HepG2 (cell line): ENCODE measurements at regions not wholly inside any gene's neighbourhood (a gene's known extent, or its start where the extent isn't known, plus 50 kb on each side); places are given as distances from the start of the nearest gene placed in this dataset.

Source experiments
- HDAC2 ChIP-seq: sonication (generic); formaldehyde crosslinking; IDR thresholded peaks from 2 replicates; pipeline ENCODE4 v1.4.0; 2020; ENCODE audit warnings: missing genetic modification reagents
- IRF1 ChIP-seq: sonication (generic); formaldehyde crosslinking; IDR thresholded peaks from 2 replicates; pipeline ENCODE4 v1.4.0; 2020; ENCODE audit warnings: low read depth, mild to moderate bottlenecking, missing genetic modification reagents
- MZF1 ChIP-seq: sonication (generic); formaldehyde crosslinking; IDR thresholded peaks from 2 replicates; pipeline ENCODE4 v1.8.1; 2023; ENCODE audit warnings: mild to moderate bottlenecking, missing genetic modification reagents, borderline replicate concordance
- YY1 ChIP-seq: IDR thresholded peaks from 2 replicates; pipeline ENCODE4 v1.6.1; 2011; ENCODE audit warnings: low read length, low read depth, moderate library complexity, mild to moderate bottlenecking; ENCODE audit not compliant: insufficient read depth, insufficient replicate concordance
- ZNF597 ChIP-seq: sonication (generic); formaldehyde crosslinking; IDR thresholded peaks from 2 replicates; pipeline ENCODE4 v1.5.0; 2020; ENCODE audit warnings: missing genetic modification reagents
- TF ChIP-seq, protein P1 (sequence below): sonication (generic); formaldehyde crosslinking; IDR thresholded peaks from 2 replicates; pipeline ENCODE4 v1.5.0; 2020; ENCODE audit warnings: mild to moderate bottlenecking, missing genetic modification reagents, borderline replicate concordance

DNA sequence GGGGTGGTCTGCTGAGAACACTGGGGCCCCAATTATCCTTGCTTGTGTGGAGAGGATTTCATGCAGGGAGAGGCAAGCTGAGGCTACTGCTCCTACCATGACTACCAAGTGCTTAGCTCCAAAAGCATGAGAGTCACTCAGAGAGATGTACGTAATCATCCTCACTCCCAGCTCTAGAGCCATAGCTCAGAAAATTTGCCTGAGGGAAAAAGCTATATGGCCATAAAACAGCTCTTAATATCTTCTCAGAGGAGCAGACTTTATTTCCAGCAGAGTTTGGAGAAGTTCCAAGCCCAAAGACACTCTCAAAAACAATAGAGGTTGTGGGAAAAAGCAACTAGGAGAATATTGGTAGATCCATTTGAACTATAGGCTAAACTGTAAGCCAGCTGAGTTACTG lies 106.4 kb upstream of the PBX1 start (continued):
- TF ChIP-seq MZF1 = no peak
- TF ChIP-seq ZNF597 (CRISPR knock-in tag) = no peak
- TF ChIP-seq YY1 = no peak
- no peak for TF ChIP-seq HDAC2 (CRISPR knock-in tag)
- no peak for TF ChIP-seq IRF1 (CRISPR knock-in tag)
- TF ChIP-seq, protein P1, sequence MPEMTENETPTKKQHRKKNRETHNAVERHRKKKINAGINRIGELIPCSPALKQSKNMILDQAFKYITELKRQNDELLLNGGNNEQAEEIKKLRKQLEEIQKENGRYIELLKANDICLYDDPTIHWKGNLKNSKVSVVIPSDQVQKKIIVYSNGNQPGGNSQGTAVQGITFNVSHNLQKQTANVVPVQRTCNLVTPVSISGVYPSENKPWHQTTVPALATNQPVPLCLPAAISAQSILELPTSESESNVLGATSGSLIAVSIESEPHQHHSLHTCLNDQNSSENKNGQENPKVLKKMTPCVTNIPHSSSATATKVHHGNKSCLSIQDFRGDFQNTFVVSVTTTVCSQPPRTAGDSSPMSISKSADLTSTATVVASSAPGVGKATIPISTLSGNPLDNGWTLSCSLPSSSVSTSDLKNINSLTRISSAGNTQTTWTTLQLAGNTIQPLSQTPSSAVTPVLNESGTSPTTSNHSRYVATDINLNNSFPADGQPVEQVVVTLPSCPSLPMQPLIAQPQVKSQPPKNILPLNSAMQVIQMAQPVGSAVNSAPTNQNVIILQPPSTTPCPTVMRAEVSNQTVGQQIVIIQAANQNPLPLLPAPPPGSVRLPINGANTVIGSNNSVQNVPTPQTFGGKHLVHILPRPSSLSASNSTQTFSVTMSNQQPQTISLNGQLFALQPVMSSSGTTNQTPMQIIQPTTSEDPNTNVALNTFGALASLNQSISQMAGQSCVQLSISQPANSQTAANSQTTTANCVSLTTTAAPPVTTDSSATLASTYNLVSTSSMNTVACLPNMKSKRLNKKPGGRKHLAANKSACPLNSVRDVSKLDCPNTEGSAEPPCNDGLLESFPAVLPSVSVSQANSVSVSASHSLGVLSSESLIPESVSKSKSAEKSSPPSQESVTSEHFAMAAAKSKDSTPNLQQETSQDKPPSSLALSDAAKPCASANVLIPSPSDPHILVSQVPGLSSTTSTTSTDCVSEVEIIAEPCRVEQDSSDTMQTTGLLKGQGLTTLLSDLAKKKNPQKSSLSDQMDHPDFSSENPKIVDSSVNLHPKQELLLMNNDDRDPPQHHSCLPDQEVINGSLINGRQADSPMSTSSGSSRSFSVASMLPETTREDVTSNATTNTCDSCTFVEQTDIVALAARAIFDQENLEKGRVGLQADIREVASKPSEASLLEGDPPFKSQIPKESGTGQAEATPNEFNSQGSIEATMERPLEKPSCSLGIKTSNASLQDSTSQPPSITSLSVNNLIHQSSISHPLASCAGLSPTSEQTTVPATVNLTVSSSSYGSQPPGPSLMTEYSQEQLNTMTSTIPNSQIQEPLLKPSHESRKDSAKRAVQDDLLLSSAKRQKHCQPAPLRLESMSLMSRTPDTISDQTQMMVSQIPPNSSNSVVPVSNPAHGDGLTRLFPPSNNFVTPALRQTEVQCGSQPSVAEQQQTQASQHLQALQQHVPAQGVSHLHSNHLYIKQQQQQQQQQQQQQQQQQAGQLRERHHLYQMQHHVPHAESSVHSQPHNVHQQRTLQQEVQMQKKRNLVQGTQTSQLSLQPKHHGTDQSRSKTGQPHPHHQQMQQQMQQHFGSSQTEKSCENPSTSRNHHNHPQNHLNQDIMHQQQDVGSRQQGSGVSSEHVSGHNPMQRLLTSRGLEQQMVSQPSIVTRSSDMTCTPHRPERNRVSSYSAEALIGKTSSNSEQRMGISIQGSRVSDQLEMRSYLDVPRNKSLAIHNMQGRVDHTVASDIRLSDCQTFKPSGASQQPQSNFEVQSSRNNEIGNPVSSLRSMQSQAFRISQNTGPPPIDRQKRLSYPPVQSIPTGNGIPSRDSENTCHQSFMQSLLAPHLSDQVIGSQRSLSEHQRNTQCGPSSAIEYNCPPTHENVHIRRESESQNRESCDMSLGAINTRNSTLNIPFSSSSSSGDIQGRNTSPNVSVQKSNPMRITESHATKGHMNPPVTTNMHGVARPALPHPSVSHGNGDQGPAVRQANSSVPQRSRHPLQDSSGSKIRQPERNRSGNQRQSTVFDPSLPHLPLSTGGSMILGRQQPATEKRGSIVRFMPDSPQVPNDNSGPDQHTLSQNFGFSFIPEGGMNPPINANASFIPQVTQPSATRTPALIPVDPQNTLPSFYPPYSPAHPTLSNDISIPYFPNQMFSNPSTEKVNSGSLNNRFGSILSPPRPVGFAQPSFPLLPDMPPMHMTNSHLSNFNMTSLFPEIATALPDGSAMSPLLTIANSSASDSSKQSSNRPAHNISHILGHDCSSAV (CRISPR knock-in tag) = no peak
